Astrocyte (in vitro differentiated cells and primary cell): ENCODE measurements at regions not wholly inside any gene's neighbourhood (a gene's known extent, or its start where the extent isn't known, plus 50 kb on each side); places are given as distances from the start of the nearest gene placed in this dataset.

Experiments
- DNase-seq: peaks from one replicate; pipeline ENCODE4 v3.0.0-alpha.2; 2010; ENCODE audit warnings: low read depth
- FAIRE-seq: peaks from 2 replicates; lab custom pipeline; 2011; peaks lifted over from hg19 to GRCh38; lab: Jason Lieb, UNC
- H2AFZ ChIP-seq: 2 replicates; pipeline ENCODE4 v1.6.0; 2012; ENCODE audit warnings: low read depth, low read length, inconsistent platforms
- H3K27ac ChIP-seq: 2 replicates; pipeline ENCODE4 v1.5.1; 2011; ENCODE audit warnings: low read depth, low read length, inconsistent platforms
- H3K27me3 ChIP-seq: 2 replicates; pipeline ENCODE4 v1.6.0; 2011; ENCODE audit warnings: low read length, inconsistent platforms; ENCODE audit not compliant: insufficient read depth
- H3K36me3 ChIP-seq: 2 replicates; pipeline ENCODE4 v1.5.1; 2011; ENCODE audit warnings: low read length, inconsistent platforms; ENCODE audit not compliant: insufficient read depth
- H3K4me1 ChIP-seq: 2 replicates; pipeline ENCODE4 v1.5.1; 2011; ENCODE audit warnings: low read length, inconsistent platforms; ENCODE audit not compliant: insufficient read depth
- H3K4me2 ChIP-seq: 2 replicates; pipeline ENCODE4 v1.6.0; 2012; ENCODE audit warnings: low read length, inconsistent platforms
- H3K4me3 ChIP-seq: 2 replicates; pipeline ENCODE4 v1.5.1; 2011; ENCODE audit warnings: low read depth, mild to moderate bottlenecking, low read length, inconsistent platforms; ENCODE audit not compliant: insufficient read depth
- H3K79me2 ChIP-seq: 2 replicates; pipeline ENCODE4 v1.6.0; 2012; ENCODE audit warnings: mild to moderate bottlenecking, low read length, inconsistent platforms; ENCODE audit not compliant: insufficient read depth
- H3K9ac ChIP-seq: 2 replicates; pipeline ENCODE4 v1.6.0; 2012; ENCODE audit warnings: mild to moderate bottlenecking, low read length, inconsistent platforms
- H3K9me3 ChIP-seq: 2 replicates; pipeline ENCODE4 v1.5.1; 2012; ENCODE audit warnings: low read depth, mild to moderate bottlenecking, low read length, inconsistent platforms; ENCODE audit not compliant: insufficient read depth
- H4K20me1 ChIP-seq: 2 replicates; pipeline ENCODE4 v1.6.0; 2012; ENCODE audit warnings: low read length, inconsistent platforms; ENCODE audit not compliant: insufficient read depth
- H3K27ac Mint-ChIP-seq: one replicate; pipeline ENCODE4 v1.8.0; 2021; ENCODE audit warnings: mild to moderate bottlenecking, mixed read lengths; ENCODE audit not compliant: unreplicated experiment
- H3K27me3 Mint-ChIP-seq: one replicate; pipeline ENCODE4 v1.8.0; 2021; ENCODE audit warnings: low read depth, mixed read lengths; ENCODE audit not compliant: unreplicated experiment
- H3K36me3 Mint-ChIP-seq: one replicate; pipeline ENCODE4 v1.8.0; 2021; ENCODE audit warnings: low read depth, mixed read lengths; ENCODE audit not compliant: unreplicated experiment
- H3K4me1 Mint-ChIP-seq: one replicate; pipeline ENCODE4 v1.8.0; 2021; ENCODE audit warnings: low read depth, mixed read lengths; ENCODE audit not compliant: unreplicated experiment
- H3K4me3 Mint-ChIP-seq: one replicate; pipeline ENCODE4 v1.8.0; 2021; ENCODE audit warnings: mild to moderate bottlenecking, moderate library complexity, mixed read lengths; ENCODE audit not compliant: unreplicated experiment
- H3K9me3 Mint-ChIP-seq: one replicate; pipeline ENCODE4 v1.8.0; 2021; ENCODE audit warnings: mild to moderate bottlenecking, mixed read lengths; ENCODE audit not compliant: unreplicated experiment
- EZH2 ChIP-seq: IDR thresholded peaks from 2 replicates; pipeline ENCODE4 v1.6.1; 2012; ENCODE audit warnings: mild to moderate bottlenecking, low read length, inconsistent platforms; ENCODE audit not compliant: insufficient read depth
- TF ChIP-seq, protein P1 (sequence below): IDR thresholded peaks from 2 replicates; pipeline ENCODE4 v1.5.1; 2011; ENCODE audit warnings: low read depth, mild to moderate bottlenecking, inconsistent platforms, low read length, moderate library complexity; ENCODE audit not compliant: insufficient read depth

- TF ChIP-seq EZH2 = no peak
- TF ChIP-seq, protein P1, sequence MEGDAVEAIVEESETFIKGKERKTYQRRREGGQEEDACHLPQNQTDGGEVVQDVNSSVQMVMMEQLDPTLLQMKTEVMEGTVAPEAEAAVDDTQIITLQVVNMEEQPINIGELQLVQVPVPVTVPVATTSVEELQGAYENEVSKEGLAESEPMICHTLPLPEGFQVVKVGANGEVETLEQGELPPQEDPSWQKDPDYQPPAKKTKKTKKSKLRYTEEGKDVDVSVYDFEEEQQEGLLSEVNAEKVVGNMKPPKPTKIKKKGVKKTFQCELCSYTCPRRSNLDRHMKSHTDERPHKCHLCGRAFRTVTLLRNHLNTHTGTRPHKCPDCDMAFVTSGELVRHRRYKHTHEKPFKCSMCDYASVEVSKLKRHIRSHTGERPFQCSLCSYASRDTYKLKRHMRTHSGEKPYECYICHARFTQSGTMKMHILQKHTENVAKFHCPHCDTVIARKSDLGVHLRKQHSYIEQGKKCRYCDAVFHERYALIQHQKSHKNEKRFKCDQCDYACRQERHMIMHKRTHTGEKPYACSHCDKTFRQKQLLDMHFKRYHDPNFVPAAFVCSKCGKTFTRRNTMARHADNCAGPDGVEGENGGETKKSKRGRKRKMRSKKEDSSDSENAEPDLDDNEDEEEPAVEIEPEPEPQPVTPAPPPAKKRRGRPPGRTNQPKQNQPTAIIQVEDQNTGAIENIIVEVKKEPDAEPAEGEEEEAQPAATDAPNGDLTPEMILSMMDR = no peak
- no peak overlapping the region for H2AFZ ChIP-seq
- peaks cover 2% of the 10 kb centered on the region for H3K27me3 Mint-ChIP-seq
- no peaks in the 10 kb centered on the region for H3K4me1 ChIP-seq
- H3K9ac ChIP-seq = no peak overlapping the region
- no peak overlapping the region for H3K4me2 ChIP-seq
- H3K27me3 ChIP-seq = no peaks in the 10 kb centered on the region
- no peak for FAIRE-seq
- no peaks in the 10 kb centered on the region for H4K20me1 ChIP-seq
- no peak overlapping the region for H3K4me3 Mint-ChIP-seq
- H3K9me3 ChIP-seq = no peaks in the 10 kb centered on the region
- H3K4me1 Mint-ChIP-seq = peaks cover 8% of the 10 kb centered on the region
- H3K4me3 ChIP-seq = no peak overlapping the region
- H3K79me2 ChIP-seq = no peaks in the 10 kb centered on the region
- H3K9me3 Mint-ChIP-seq = peaks cover 4% of the 10 kb centered on the region
- DNase-seq = peak; percentile 39
- H3K27ac ChIP-seq = no peak overlapping the region
- H3K36me3 ChIP-seq = no peaks in the 10 kb centered on the region
- peak overlapping the region; percentile 43 for H3K27ac Mint-ChIP-seq
- H3K36me3 Mint-ChIP-seq = no peaks in the 10 kb centered on the region
These were observed 89.1 kb downstream of the ETAA1 start for GRCh38 chr2:67486041-67486796.

DNA sequence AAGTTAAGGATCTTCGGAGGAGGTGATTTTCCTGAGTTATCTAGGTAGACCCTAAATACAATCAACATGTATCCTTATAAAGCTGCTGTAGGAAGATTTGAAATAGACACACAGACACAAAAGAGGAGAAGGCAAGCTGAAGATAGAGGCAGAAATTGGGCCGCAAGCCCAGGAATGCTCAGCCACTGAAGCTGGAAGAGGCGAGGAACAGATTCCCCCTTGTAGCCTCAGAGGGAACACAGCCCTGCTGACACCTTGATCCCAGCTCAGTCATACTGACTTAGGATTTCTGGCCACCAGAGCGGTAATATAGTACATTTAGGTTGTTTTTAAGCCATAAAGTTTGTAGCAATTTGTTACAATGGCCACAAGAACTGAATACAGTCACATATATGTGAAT is 90.9 kb downstream of the ETAA1 start:
- no peaks in the 10 kb centered on the region for H3K36me3 Mint-ChIP-seq
- no peaks in the 10 kb centered on the region for H3K4me1 ChIP-seq
- no peak overlapping the region for H3K4me3 Mint-ChIP-seq
- no peaks in the 10 kb centered on the region for H3K27me3 ChIP-seq
- no peak for FAIRE-seq
- peaks cover 2% of the 10 kb centered on the region for H3K9me3 Mint-ChIP-seq
- no peak overlapping the region for H2AFZ ChIP-seq
- DNase-seq = no peak
- H3K4me2 ChIP-seq = no peak overlapping the region
- no peak overlapping the region for H3K27ac ChIP-seq
- H4K20me1 ChIP-seq = no peaks in the 10 kb centered on the region
- H3K36me3 ChIP-seq = no peaks in the 10 kb centered on the region
- no peak overlapping the region for H3K27ac Mint-ChIP-seq
- H3K79me2 ChIP-seq = no peaks in the 10 kb centered on the region
- TF ChIP-seq EZH2 = no peak
- TF ChIP-seq, protein P1 = no peak
- no peak overlapping the region for H3K4me3 ChIP-seq
- H3K4me1 Mint-ChIP-seq = peaks cover 8% of the 10 kb centered on the region
- H3K9ac ChIP-seq = no peak overlapping the region
- peaks cover 2% of the 10 kb centered on the region for H3K27me3 Mint-ChIP-seq
- no peaks in the 10 kb centered on the region for H3K9me3 ChIP-seq

DNA sequence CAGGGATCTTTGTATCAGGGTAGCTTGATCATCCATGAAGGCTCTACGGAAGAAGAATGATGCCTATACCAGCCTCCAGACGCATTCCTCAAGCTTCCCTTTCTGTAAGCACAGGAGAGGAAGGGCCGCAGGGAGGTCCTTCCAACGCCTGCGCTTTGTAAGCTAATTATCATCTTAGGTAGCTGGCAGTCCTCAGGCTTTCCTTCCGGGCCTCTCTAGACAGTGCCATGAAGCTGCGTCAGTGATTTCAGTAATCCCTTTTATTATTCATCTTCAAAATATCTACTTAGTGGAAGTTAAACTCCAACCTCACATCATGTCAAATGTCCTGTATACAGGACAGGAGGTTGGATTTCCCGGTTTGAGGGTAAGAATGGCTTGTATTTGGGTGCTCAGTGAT is 92.3 kb downstream of the ETAA1 start:
- Mint-ChIP-seq H3K27ac (no peak overlapping the region), H3K27me3 (no peaks in the 10 kb centered on the region), H3K36me3 (no peaks in the 10 kb centered on the region), H3K4me1 (peaks cover 8% of the 10 kb centered on the region), H3K4me3 (no peak overlapping the region), H3K9me3 (no peaks in the 10 kb centered on the region)
- DNase-seq (no peak), FAIRE-seq (no peak)
- Histone ChIP-seq H3K27ac (no peak overlapping the region), H3K36me3 (no peaks in the 10 kb centered on the region), H4K20me1 (no peaks in the 10 kb centered on the region), H3K79me2 (no peaks in the 10 kb centered on the region), H2AFZ (no peak overlapping the region), H3K9me3 (no peaks in the 10 kb centered on the region), H3K27me3 (no peaks in the 10 kb centered on the region), H3K4me3 (no peak overlapping the region), H3K9ac (no peak overlapping the region), H3K4me1 (no peaks in the 10 kb centered on the region), H3K4me2 (no peak overlapping the region)
- TF ChIP-seq, protein P1 = no peak
- TF ChIP-seq EZH2 = no peak
